ENCODE measurements at regions not wholly inside any gene's neighbourhood (a gene's known extent, or its start where the extent isn't known, plus 50 kb on each side); places are given as distances from the start of the nearest gene placed in this dataset.

GRCh38 chr9:80259079-80259478, 687.3 kb downstream of the TLE4 start:
- no peak for DNase-seq

GRCh38 chr9:80251778-80252177, 680.0 kb downstream of the TLE4 start:
- no peak for DNase-seq

GRCh38 chr9:80242022-80242421, 670.3 kb downstream of the TLE4 start:
- no peak for DNase-seq

GRCh38 chr9:80235752-80236151, 664.0 kb downstream of the TLE4 start:
- no peak for DNase-seq

GRCh38 chr9:80233906-80234305, 662.1 kb downstream of the TLE4 start:
- no peak for DNase-seq

GRCh38 chr9:80233102-80233843, 661.5 kb downstream of the TLE4 start:
- DNase-seq = no peak

GRCh38 chr9:80231318-80232236, 659.8 kb downstream of the TLE4 start:
- no peak for DNase-seq

GRCh38 chr9:80223897-80224296, 652.1 kb downstream of the TLE4 start:
- DNase-seq = no peak

GRCh38 chr9:80222466-80223169, 650.9 kb downstream of the TLE4 start:
- no peak for DNase-seq

- DNase-seq = no peak
These were observed 646.6 kb downstream of the TLE4 start for GRCh38 chr9:80218328-80218727.

GRCh38 chr9:80213613-80214012, 641.8 kb downstream of the TLE4 start:
- no peak for DNase-seq

GRCh38 chr9:80208696-80209095, 636.9 kb downstream of the TLE4 start:
- DNase-seq = no peak

GRCh38 chr9:80204054-80204453, 632.3 kb downstream of the TLE4 start:
- DNase-seq = no peak

- no peak for DNase-seq
These were observed 625.9 kb downstream of the TLE4 start for GRCh38 chr9:80197661-80198060.

- DNase-seq = no peak
These were observed 619.3 kb downstream of the TLE4 start for GRCh38 chr9:80191108-80191507.

GRCh38 chr9:80188579-80188978, 616.8 kb downstream of the TLE4 start:
- no peak for DNase-seq

GRCh38 chr9:80185112-80185738, 613.5 kb downstream of the TLE4 start:
- no peak for DNase-seq

- no peak for DNase-seq
These were observed 606.2 kb downstream of the TLE4 start for GRCh38 chr9:80177949-80178480.

GRCh38 chr9:80175286-80176150, 603.8 kb downstream of the TLE4 start:
- DNase-seq = no peak

GRCh38 chr9:80163889-80164288, 592.1 kb downstream of the TLE4 start:
- no peak for DNase-seq

GRCh38 chr9:80158554-80159170, 586.9 kb downstream of the TLE4 start:
- no peak for DNase-seq
